Type B pancreatic cell (in vitro differentiated cells): ENCODE measurements at regions not wholly inside any gene's neighbourhood (a gene's known extent, or its start where the extent isn't known, plus 50 kb on each side); places are given as distances from the start of the nearest gene placed in this dataset.
A peak's percentile ranks its signal among the peaks of the same experiment; 100 is the strongest.

Experiments used
- DNase-seq: peaks from one replicate; pipeline ENCODE4 v3.0.0; 2021; ENCODE audit warnings: mixed read lengths; ENCODE audit not compliant: unreplicated experiment; ENCODE audit errors: extremely low spot score
- H3K27ac Mint-ChIP-seq: 2 replicates; pipeline ENCODE4 v1.8.0; 2021; ENCODE audit warnings: mild to moderate bottlenecking, mixed read lengths
- H3K27me3 Mint-ChIP-seq: 2 replicates; pipeline ENCODE4 v1.8.0; 2021; ENCODE audit warnings: mixed read lengths
- H3K36me3 Mint-ChIP-seq: 2 replicates; pipeline ENCODE4 v1.8.0; 2021; ENCODE audit warnings: mixed read lengths
- H3K4me1 Mint-ChIP-seq: one replicate; pipeline ENCODE4 v1.8.0; 2021; ENCODE audit warnings: mixed read lengths; ENCODE audit not compliant: unreplicated experiment
- H3K4me3 Mint-ChIP-seq: 2 replicates; pipeline ENCODE4 v1.8.0; 2021; ENCODE audit warnings: mild to moderate bottlenecking, mixed read lengths
- H3K9me3 Mint-ChIP-seq: 2 replicates; pipeline ENCODE4 v1.8.0; 2021; ENCODE audit warnings: mixed read lengths
- TF ChIP-seq, protein P1 (sequence below): fragments of 200-600 bp; sonication (generic); conservative IDR thresholded peaks from 2 replicates; pipeline ENCODE4 v1.5.0; 2021; ENCODE audit warnings: antibody characterized with exemption, mild to moderate bottlenecking

DNA sequence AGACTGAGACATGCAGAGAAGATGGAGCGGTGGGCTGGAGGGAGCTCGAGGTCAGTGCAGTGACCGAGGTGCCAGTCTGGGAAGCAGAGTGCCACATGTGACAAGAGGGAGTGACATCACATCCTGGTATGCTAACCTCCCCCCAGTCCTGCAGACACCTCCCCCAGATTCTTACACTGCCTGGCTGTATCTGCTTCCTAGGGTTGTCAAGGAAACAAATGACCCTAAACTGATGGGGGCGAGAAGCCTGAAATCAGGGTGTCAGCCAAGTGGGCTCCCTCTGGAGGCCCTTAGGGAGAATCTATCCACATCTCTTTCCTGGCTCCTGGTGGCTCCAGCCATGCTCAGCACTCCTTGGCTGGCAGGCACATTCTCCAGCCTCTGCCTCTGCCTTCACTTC is 316.1 kb upstream of the ZMIZ1 start:
- Mint-ChIP-seq H3K27ac (peak overlapping the region; percentile 4), H3K36me3 (no peaks in the 10 kb centered on the region), H3K9me3 (peaks cover 4% of the 10 kb centered on the region), H3K27me3 (no peaks in the 10 kb centered on the region), H3K4me3 (no peak overlapping the region), H3K4me1 (peaks cover 62% of the 10 kb centered on the region)
- no peak for DNase-seq
- TF ChIP-seq, protein P1, sequence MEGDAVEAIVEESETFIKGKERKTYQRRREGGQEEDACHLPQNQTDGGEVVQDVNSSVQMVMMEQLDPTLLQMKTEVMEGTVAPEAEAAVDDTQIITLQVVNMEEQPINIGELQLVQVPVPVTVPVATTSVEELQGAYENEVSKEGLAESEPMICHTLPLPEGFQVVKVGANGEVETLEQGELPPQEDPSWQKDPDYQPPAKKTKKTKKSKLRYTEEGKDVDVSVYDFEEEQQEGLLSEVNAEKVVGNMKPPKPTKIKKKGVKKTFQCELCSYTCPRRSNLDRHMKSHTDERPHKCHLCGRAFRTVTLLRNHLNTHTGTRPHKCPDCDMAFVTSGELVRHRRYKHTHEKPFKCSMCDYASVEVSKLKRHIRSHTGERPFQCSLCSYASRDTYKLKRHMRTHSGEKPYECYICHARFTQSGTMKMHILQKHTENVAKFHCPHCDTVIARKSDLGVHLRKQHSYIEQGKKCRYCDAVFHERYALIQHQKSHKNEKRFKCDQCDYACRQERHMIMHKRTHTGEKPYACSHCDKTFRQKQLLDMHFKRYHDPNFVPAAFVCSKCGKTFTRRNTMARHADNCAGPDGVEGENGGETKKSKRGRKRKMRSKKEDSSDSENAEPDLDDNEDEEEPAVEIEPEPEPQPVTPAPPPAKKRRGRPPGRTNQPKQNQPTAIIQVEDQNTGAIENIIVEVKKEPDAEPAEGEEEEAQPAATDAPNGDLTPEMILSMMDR = no peak

DNA sequence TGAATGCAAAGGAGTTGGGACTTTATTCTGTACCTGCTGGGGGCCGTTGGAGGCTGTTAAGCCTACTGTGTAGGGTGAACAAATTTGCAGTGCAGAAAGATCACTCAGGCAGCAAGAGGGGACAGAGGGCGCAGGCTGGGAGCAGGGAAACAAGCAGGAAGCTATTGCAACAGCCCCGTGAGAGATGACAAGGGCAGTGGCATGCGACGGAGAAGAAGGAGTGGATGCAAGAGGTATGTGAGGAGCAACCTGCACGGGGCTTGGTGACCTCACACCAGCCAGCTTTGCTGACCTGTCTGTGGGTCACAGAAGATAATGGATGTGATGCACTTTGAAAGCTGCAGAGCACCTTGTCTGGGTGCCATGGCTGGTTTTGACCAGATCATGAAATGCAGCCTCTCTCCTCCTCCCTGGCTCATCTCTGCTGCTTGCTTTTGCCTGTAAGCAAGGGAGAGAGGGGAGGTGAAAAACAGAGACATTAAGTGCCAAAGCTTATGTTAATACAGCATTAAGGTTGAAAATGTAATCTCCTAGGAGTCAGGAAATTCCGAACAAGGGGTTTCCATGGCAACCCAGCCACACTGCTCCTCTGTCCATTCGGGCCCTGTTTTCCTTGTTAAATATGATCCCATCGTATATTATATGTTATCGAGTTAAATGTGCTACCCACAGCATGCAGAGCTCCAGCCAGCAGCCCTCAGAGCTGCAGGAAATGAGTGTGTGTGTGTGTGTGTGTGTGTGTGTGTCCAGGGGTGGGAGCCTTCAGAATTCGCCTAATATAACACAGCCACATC is 314.3 kb upstream of the ZMIZ1 start:
- Mint-ChIP-seq H3K27ac (peak overlapping the region; percentile 14), H3K4me1 (peaks cover 67% of the 10 kb centered on the region), H3K36me3 (no peaks in the 10 kb centered on the region), H3K4me3 (peak overlapping the region; percentile 52), H3K9me3 (peaks cover 4% of the 10 kb centered on the region), H3K27me3 (no peaks in the 10 kb centered on the region)
- DNase-seq = no peak
- TF ChIP-seq, protein P1 = no peak

DNA sequence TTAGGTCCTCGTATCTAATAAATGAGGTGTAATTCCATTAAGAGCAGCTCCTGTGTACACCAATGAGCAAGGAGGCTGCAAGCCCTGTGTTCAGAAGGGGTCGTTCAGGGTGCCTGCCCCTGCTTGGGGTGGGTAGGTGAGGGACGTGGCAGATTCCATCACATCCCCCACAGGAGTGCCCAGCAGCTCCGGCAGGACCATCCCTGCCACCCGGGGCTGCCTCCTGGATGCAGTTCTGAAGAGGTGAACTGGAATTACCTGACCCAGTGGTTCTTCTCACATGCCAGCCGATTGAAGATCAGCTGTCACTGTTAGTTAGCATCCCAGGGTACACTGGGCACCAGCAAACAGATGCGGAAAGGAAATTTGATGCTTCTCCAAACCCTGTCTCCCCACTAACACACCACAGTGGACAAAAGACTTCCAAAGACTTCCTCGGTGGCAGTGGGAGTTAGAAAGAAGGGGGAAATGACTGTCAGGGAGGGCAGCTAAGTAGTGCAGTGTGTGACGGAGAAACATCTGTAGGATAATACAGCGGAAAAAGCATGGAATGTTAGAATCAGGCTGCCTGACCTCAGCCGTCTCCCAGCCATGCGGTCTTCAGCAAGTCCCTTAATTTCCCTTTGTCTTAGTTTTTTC is 313.6 kb upstream of the ZMIZ1 start:
- H3K27me3 Mint-ChIP-seq = no peaks in the 10 kb centered on the region
- H3K27ac Mint-ChIP-seq = peak overlapping the region; percentile 14
- TF ChIP-seq, protein P1 = no peak
- peak overlapping the region; percentile 52 for H3K4me3 Mint-ChIP-seq
- no peak for DNase-seq
- peaks cover under 1% of the 10 kb centered on the region for H3K9me3 Mint-ChIP-seq
- no peaks in the 10 kb centered on the region for H3K36me3 Mint-ChIP-seq
- peaks cover 74% of the 10 kb centered on the region for H3K4me1 Mint-ChIP-seq

DNA sequence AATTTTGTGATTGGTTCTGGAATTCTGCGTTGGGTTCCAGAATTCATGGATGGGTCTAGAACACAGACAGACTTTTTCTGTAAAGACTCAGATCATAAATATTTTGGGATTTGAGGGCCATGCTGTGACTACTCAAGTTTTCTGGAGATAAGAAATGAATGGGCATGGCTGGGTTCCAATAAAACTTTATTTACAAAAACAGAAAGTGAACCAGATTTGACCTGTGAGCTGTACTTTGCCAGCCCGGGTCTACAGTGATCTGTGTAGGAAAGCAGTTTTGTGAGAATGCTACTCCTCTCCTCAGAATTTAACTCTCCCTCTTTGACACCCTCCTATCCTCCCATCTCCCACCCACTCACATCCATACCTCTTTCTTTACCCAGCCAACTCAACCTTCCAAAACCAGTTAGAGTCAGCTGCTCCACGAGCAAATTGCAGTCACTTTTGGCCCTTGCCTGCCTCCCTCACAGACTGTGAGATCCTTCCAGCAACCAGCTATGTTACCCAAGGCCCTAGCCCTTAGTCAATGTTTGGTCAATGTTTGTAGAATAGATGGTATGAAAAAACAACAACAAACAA is 312.8 kb upstream of the ZMIZ1 start:
- DNase-seq = no peak
- H3K27me3 Mint-ChIP-seq = no peaks in the 10 kb centered on the region
- H3K27ac Mint-ChIP-seq = peak overlapping the region; percentile 92
- H3K36me3 Mint-ChIP-seq = no peaks in the 10 kb centered on the region
- TF ChIP-seq, protein P1 = no peak
- H3K9me3 Mint-ChIP-seq = no peaks in the 10 kb centered on the region
- H3K4me1 Mint-ChIP-seq = peaks cover 73% of the 10 kb centered on the region
- H3K4me3 Mint-ChIP-seq = peak overlapping the region; percentile 27

DNA sequence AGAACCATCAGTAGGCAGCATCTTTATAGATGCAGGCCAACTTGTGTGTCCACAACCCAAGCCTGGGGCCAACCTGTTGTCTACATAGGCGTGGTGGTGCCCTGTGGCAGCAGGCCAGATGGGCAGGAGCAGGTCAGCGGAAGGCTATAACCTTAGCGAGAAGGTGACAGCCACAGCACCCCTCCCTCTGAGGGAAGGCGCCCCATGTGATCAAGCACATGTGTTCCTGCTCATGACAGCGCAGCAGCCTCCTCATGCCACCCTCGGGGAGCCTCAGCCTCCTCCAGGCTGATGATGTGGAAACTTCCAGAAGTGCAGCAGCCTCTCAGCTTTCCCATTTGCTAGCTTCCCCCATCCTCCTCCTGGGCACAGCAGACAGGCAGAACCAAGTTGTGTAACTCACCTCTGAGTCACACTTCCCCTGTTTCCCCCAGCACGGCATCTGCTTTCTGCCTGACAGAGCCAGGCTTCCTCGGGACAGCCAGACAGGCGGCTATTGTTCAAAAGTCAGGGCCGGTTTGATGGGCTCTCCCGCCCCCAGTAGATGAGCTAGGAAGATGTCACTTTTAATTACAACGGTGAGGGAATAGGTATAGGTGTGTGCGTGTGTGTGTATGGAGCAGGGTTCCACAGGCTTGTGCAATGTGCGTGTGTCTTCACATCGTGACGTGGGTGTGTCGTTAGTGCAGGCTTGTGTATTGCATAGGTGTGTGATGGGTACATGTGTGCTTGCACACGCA is 312.0 kb upstream of the ZMIZ1 start:
- Mint-ChIP-seq H3K27me3 (no peaks in the 10 kb centered on the region), H3K9me3 (no peaks in the 10 kb centered on the region), H3K36me3 (no peaks in the 10 kb centered on the region), H3K27ac (peak overlapping the region; percentile 92), H3K4me1 (peaks cover 69% of the 10 kb centered on the region), H3K4me3 (peak overlapping the region; percentile 24)
- TF ChIP-seq, protein P1 = no peak
- DNase-seq = no peak
